ENCODE measurements at regions not wholly inside any gene's neighbourhood (a gene's known extent, or its start where the extent isn't known, plus 50 kb on each side); places are given as distances from the start of the nearest gene placed in this dataset.

DNA sequence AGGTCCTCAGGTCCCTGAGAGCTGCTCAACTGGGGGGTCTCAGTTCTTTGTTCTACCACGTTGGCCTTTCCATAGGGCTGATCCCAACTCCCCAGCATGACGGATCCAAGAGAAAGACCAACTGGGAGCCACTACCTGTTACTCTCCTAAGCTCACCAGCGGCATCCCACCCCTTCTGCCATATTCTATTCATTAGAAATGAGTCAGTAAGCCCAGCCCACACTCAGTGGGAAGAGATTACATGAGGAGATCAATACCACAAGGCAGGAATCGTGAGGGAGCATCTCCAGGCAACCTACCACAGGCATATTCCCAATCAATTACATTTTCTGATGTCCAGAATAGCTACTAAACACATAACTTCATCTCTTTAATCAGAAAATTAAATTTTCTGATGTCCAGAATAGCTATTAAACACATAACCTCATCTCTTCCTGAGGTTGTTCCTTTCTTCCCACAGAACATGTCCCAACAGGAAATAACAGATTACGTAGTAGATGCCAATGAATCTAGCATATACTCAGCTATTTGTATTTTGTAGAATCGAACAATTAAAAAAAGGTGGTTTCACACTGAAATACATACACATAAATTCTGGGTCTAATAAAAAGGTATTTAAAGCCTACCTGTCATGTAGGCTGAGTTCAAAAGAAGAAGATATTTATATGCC lies 708.1 kb upstream of the ARGLU1 start:
- no peak for DNase-seq (ENCODE audit: low read depth)

GRCh38 chr13:107275312-107275711 lies 707.4 kb upstream of the ARGLU1 start:
- DNase-seq (ENCODE audit: low read depth) = no peak
- TF ChIP-seq CTCF (IDR thresholded peaks at IDR 0.05; ENCODE audit: control insufficient read depth, insufficient read depth, low read depth, low read length, missing control alignments) = no peak
- no peak overlapping the region for H3K4me3 ChIP-seq (ENCODE audit: control insufficient read depth, low read depth, low read length)

More for the DNA sequence above, 708.1 kb upstream of the ARGLU1 start:
- TF ChIP-seq CTCF (IDR thresholded peaks at IDR 0.05; ENCODE audit: control insufficient read depth, insufficient read depth, low read depth, low read length, missing control alignments) = no peak
- no peak overlapping the region for H3K4me3 ChIP-seq (ENCODE audit: control insufficient read depth, low read depth, low read length)

- no peak for DNase-seq (ENCODE audit: low read depth)
- H3K4me3 ChIP-seq (ENCODE audit: control insufficient read depth, low read depth, low read length) = no peak overlapping the region
- TF ChIP-seq CTCF (IDR thresholded peaks at IDR 0.05; ENCODE audit: control insufficient read depth, insufficient read depth, low read depth, low read length, missing control alignments) = no peak
These were observed 703.3 kb upstream of the ARGLU1 start for GRCh38 chr13:107271227-107271626.

DNA sequence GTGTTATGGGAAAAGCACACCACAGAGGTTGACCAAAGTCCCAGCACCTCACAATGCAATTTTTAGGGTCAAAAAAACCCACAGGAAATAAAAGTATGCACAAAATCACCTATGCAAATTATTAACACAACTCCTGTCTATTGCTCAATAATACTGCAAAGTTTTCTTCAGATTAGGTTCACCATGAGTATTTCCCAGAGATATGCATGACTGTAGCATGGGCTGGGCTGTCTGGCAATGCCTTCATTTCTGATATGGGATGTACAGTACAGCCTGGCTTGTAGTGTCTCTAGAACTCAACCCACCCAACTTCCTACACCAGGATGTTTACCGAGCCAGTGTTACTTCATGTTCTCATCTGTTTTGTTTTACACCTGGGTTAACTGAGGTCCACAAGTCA lies 698.7 kb upstream of the ARGLU1 start:
- no peak for TF ChIP-seq CTCF (IDR thresholded peaks at IDR 0.05; ENCODE audit: control insufficient read depth, insufficient read depth, low read depth, low read length, missing control alignments)
- no peak overlapping the region for H3K4me3 ChIP-seq (ENCODE audit: control insufficient read depth, low read depth, low read length)
- no peak for DNase-seq (ENCODE audit: low read depth)

DNA sequence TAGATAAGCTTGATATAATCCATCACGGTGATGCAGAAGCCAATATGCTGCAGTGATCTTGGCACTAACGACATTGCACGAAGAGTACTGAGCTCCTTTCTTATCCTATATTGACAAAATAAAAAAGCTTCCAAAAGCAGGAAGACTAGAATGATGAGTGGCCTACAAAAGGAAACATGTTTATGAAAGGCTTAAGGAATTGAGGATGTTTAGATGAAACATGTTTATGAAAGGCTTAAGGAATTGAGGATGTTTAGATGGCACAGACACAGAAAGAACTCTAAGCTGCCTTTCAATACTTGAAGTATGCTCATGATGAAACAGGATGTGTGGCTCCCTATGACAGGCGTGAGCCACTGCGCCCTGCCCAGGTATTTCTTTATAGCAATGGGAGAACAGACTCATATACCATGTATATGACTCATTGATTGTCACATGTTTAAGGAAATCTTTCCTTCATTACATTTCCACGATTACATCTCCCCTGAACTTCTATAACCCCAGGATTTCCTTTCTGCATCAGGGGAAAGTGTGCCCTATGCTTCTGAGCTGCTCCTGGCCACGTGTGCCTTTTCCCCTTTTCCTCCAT lies 690.8 kb upstream of the ARGLU1 start:
- no peak overlapping the region for H3K4me3 ChIP-seq (ENCODE audit: control insufficient read depth, low read depth, low read length)
- no peak for DNase-seq (ENCODE audit: low read depth)
- TF ChIP-seq CTCF (IDR thresholded peaks at IDR 0.05; ENCODE audit: control insufficient read depth, insufficient read depth, low read depth, low read length, missing control alignments) = no peak

GRCh38 chr13:107254392-107254791 lies 686.5 kb upstream of the ARGLU1 start:
- no peak for TF ChIP-seq CTCF (IDR thresholded peaks at IDR 0.05; ENCODE audit: control insufficient read depth, insufficient read depth, low read depth, low read length, missing control alignments)
- DNase-seq (ENCODE audit: low read depth) = no peak
- no peak overlapping the region for H3K4me3 ChIP-seq (ENCODE audit: control insufficient read depth, low read depth, low read length)
